H1 (cell line): ENCODE measurements at regions not wholly inside any gene's neighbourhood (a gene's known extent, or its start where the extent isn't known, plus 50 kb on each side); places are given as distances from the start of the nearest gene placed in this dataset.

Source experiments
- KDM4A ChIP-seq: IDR thresholded peaks from one replicate; pipeline ENCODE4 v1.7.1; 2012; ENCODE audit warnings: low read depth, mild to moderate bottlenecking, moderate library complexity, low read length, inconsistent platforms; ENCODE audit not compliant: severe bottlenecking
- RNF2 ChIP-seq: fragments of 200-900, 300-1000 bp; sonication (generic); IDR thresholded peaks from 2 replicates; pipeline ENCODE4 v1.7.1; 2016; ENCODE audit warnings: borderline replicate concordance, low read depth, mild to moderate bottlenecking, antibody characterized with exemption, low read length; ENCODE audit not compliant: poor library complexity, severe bottlenecking; ENCODE audit errors: missing control alignments

DNA sequence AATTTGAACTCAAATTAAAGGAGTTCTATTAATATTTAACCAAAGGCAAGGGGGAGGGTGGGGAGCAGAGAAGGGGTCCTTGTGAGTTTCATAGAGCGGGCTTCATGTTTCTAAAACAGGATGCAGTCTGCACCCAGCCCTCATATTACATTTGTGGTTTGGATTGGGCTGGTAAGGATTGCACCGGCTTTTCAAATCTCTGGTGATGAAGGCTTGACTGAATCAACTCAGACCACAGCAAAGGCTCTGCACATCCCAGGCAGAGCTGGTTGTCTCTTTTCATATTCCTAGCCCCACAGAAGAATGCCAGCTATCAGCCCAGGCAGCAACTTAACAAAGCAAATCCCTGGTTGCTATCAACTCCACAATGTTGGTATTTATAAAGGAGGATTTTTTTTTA lies 1221.4 kb downstream of the VRK1 start (continued):
- no peak for TF ChIP-seq KDM4A
- no peak for TF ChIP-seq RNF2
